Immature natural killer cell (primary cell): ENCODE measurements at regions not wholly inside any gene's neighbourhood (a gene's known extent, or its start where the extent isn't known, plus 50 kb on each side); places are given as distances from the start of the nearest gene placed in this dataset.

Source experiments
- DNase-seq, 3 donors: peaks; one replicate each; pipeline ENCODE4 v3.0.0; 2022; ENCODE audit warnings: mixed read lengths in 1 of 3
- H3K27ac Mint-ChIP-seq, 6 donors: one replicate each; pipeline ENCODE4 v1.8.0; 2020; ENCODE audit warnings: mixed read lengths in 6 of 6, mild to moderate bottlenecking in 5 of 6, inconsistent platforms in 4 of 6, moderate library complexity in 3 of 6
- H3K27me3 Mint-ChIP-seq, 3 donors: one replicate each; pipeline ENCODE4 v1.8.0; 2020 to 2021; ENCODE audit warnings: low read depth in 3 of 3, mild to moderate bottlenecking in 3 of 3, mixed read lengths in 3 of 3, moderate library complexity in 3 of 3, inconsistent platforms in 1 of 3
- H3K36me3 Mint-ChIP-seq, 3 donors: one replicate each; pipeline ENCODE4 v1.8.0; 2020; ENCODE audit warnings: mixed read lengths in 3 of 3, inconsistent platforms in 2 of 3, mild to moderate bottlenecking in 2 of 3
- H3K4me1 Mint-ChIP-seq, 2 donors: one replicate each; pipeline ENCODE4 v1.8.0; 2020; ENCODE audit warnings: inconsistent platforms in 2 of 2, mild to moderate bottlenecking in 2 of 2, mixed read lengths in 2 of 2, moderate library complexity in 1 of 2
- H3K4me3 Mint-ChIP-seq, 5 donors: one replicate each; pipeline ENCODE4 v1.8.0; 2020; ENCODE audit warnings: mild to moderate bottlenecking in 5 of 5, mixed read lengths in 5 of 5, inconsistent platforms in 3 of 5, moderate library complexity in 3 of 5
- H3K9me3 Mint-ChIP-seq, 6 donors: one replicate each; pipeline ENCODE4 v1.8.0; 2020; ENCODE audit warnings: mild to moderate bottlenecking in 6 of 6, mixed read lengths in 6 of 6, inconsistent platforms in 4 of 6, moderate library complexity in 3 of 6

- no peak overlapping the region for H3K27ac Mint-ChIP-seq
- H3K9me3 Mint-ChIP-seq = no peaks in the 10 kb centered on the region
These were observed 105.8 kb upstream of the SDK2 start for GRCh38 chr17:73749928-73750605.

GRCh38 chr17:73750975-73751374 is 106.7 kb upstream of the SDK2 start:
- Mint-ChIP-seq H3K4me3 (no peak overlapping the region), H3K36me3 (no peaks in the 10 kb centered on the region), H3K4me1 (no peaks in the 10 kb centered on the region), H3K27me3 (peaks cover 2 to 3% (median 2%) of the 10 kb centered on the region in 3 donors), H3K9me3 (no peaks in the 10 kb centered on the region), H3K27ac (no peak overlapping the region)
- DNase-seq = no peak

More at GRCh38 chr17:73749928-73750605, 105.8 kb upstream of the SDK2 start:
- Mint-ChIP-seq H3K4me1 (no peaks in the 10 kb centered on the region), H3K36me3 (no peaks in the 10 kb centered on the region), H3K27me3 (peaks cover 2 to 3% (median 2%) of the 10 kb centered on the region in 3 donors), H3K4me3 (no peak overlapping the region)
- DNase-seq = no peak

GRCh38 chr17:73753751-73754496 is 109.7 kb upstream of the SDK2 start:
- peaks cover 2 to 3% (median 2%) of the 10 kb centered on the region in 3 donors for H3K27me3 Mint-ChIP-seq
- H3K9me3 Mint-ChIP-seq = no peaks in the 10 kb centered on the region
- H3K4me3 Mint-ChIP-seq = no peak overlapping the region
- peaks cover 6 to 7% of the 10 kb centered on the region in 2 donors for H3K4me1 Mint-ChIP-seq
- peaks cover 0 to 4% (median 0%) of the 10 kb centered on the region in 3 donors for H3K36me3 Mint-ChIP-seq
- DNase-seq = no peak
- no peak overlapping the region for H3K27ac Mint-ChIP-seq

- H3K27ac Mint-ChIP-seq = no peak overlapping the region
- H3K9me3 Mint-ChIP-seq = no peaks in the 10 kb centered on the region
- DNase-seq = no peak
- H3K4me3 Mint-ChIP-seq = no peak overlapping the region
- H3K4me1 Mint-ChIP-seq = peaks cover 7% of the 10 kb centered on the region in 2 donors
- H3K27me3 Mint-ChIP-seq = peaks cover 2 to 3% (median 2%) of the 10 kb centered on the region in 3 donors
- peaks cover 0 to 4% (median 0%) of the 10 kb centered on the region in 3 donors for H3K36me3 Mint-ChIP-seq
These were observed 110.7 kb upstream of the SDK2 start for GRCh38 chr17:73754886-73755400.

- no peak for DNase-seq
- Mint-ChIP-seq H3K27me3 (peaks cover 0 to 3% (median 2%) of the 10 kb centered on the region in 3 donors), H3K9me3 (no peaks in the 10 kb centered on the region), H3K4me3 (no peak overlapping the region), H3K36me3 (peaks cover 0 to 4% (median 0%) of the 10 kb centered on the region in 3 donors), H3K4me1 (peaks cover 7 to 19% of the 10 kb centered on the region in 2 donors), H3K27ac (peak overlapping the region in 2 of 6 donors; percentile 46 to 78)
These were observed 113.2 kb upstream of the SDK2 start for GRCh38 chr17:73757420-73757819.

- peaks cover 0 to 2% (median under 1%) of the 10 kb centered on the region in 3 donors for H3K27me3 Mint-ChIP-seq
- no peaks in the 10 kb centered on the region for H3K9me3 Mint-ChIP-seq
- DNase-seq = no peak
- H3K27ac Mint-ChIP-seq = peak overlapping the region; percentile 75 to 86 (median 81)
- peaks cover 7 to 19% of the 10 kb centered on the region in 2 donors for H3K4me1 Mint-ChIP-seq
- H3K36me3 Mint-ChIP-seq = peaks cover 0 to 4% (median 0%) of the 10 kb centered on the region in 3 donors
- H3K4me3 Mint-ChIP-seq = no peak overlapping the region
These were observed 114.0 kb upstream of the SDK2 start for GRCh38 chr17:73758245-73758644.

- Mint-ChIP-seq H3K27ac (no peak overlapping the region), H3K9me3 (no peaks in the 10 kb centered on the region), H3K27me3 (peaks cover 0 to 2% (median 0%) of the 10 kb centered on the region in 3 donors), H3K36me3 (peaks cover 0 to 4% (median 0%) of the 10 kb centered on the region in 3 donors), H3K4me1 (peaks cover 7 to 19% of the 10 kb centered on the region in 2 donors), H3K4me3 (no peak overlapping the region)
- no peak for DNase-seq
These were observed 115.1 kb upstream of the SDK2 start for GRCh38 chr17:73759324-73759723.

- Mint-ChIP-seq H3K27ac (peak overlapping the region in 1 of 6 donors; percentile 50), H3K4me3 (no peak overlapping the region)
These were observed 115.6 kb upstream of the SDK2 start for GRCh38 chr17:73759734-73760438.

GRCh38 chr17:73760439-73760758 is 116.2 kb upstream of the SDK2 start:
- H3K36me3 Mint-ChIP-seq = peaks cover 0 to 4% (median 0%) of the 10 kb centered on the region in 3 donors
- no peak overlapping the region for H3K4me3 Mint-ChIP-seq
- DNase-seq = no peak
- H3K4me1 Mint-ChIP-seq = peaks cover 7 to 19% of the 10 kb centered on the region in 2 donors
- H3K27me3 Mint-ChIP-seq = no peaks in the 10 kb centered on the region
- H3K27ac Mint-ChIP-seq = peak overlapping the region in 1 of 6 donors; percentile 6
- no peaks in the 10 kb centered on the region for H3K9me3 Mint-ChIP-seq

More at GRCh38 chr17:73759734-73760438, 115.6 kb upstream of the SDK2 start:
- no peaks in the 10 kb centered on the region for H3K27me3 Mint-ChIP-seq
- DNase-seq = no peak
- H3K9me3 Mint-ChIP-seq = no peaks in the 10 kb centered on the region
- peaks cover 7 to 19% of the 10 kb centered on the region in 2 donors for H3K4me1 Mint-ChIP-seq
- peaks cover 0 to 4% (median 0%) of the 10 kb centered on the region in 3 donors for H3K36me3 Mint-ChIP-seq

- H3K36me3 Mint-ChIP-seq = no peaks in the 10 kb centered on the region
These were observed 121.7 kb upstream of the SDK2 start for GRCh38 chr17:73765824-73766563.

GRCh38 chr17:73767696-73768095 is 123.5 kb upstream of the SDK2 start:
- no peak overlapping the region for H3K27ac Mint-ChIP-seq
- no peak overlapping the region for H3K4me3 Mint-ChIP-seq
- no peak for DNase-seq
- no peaks in the 10 kb centered on the region for H3K36me3 Mint-ChIP-seq
- H3K4me1 Mint-ChIP-seq = no peaks in the 10 kb centered on the region
- no peaks in the 10 kb centered on the region for H3K9me3 Mint-ChIP-seq
- peaks cover 0 to 2% (median 0%) of the 10 kb centered on the region in 3 donors for H3K27me3 Mint-ChIP-seq

More at GRCh38 chr17:73765824-73766563, 121.7 kb upstream of the SDK2 start:
- no peaks in the 10 kb centered on the region for H3K9me3 Mint-ChIP-seq
- no peaks in the 10 kb centered on the region for H3K27me3 Mint-ChIP-seq
- H3K27ac Mint-ChIP-seq = no peak overlapping the region
- no peak for DNase-seq
- no peak overlapping the region for H3K4me3 Mint-ChIP-seq
- H3K4me1 Mint-ChIP-seq = peaks cover 0 to 8% of the 10 kb centered on the region in 2 donors

- Mint-ChIP-seq H3K4me3 (no peak overlapping the region), H3K36me3 (no peaks in the 10 kb centered on the region), H3K27ac (no peak overlapping the region)
These were observed 124.4 kb upstream of the SDK2 start for GRCh38 chr17:73768691-73769090.

GRCh38 chr17:73769479-73769878 is 125.2 kb upstream of the SDK2 start:
- Mint-ChIP-seq H3K27ac (no peak overlapping the region), H3K4me3 (no peak overlapping the region), H3K4me1 (peaks cover 0 to 3% of the 10 kb centered on the region in 2 donors), H3K36me3 (no peaks in the 10 kb centered on the region), H3K27me3 (peaks cover 0 to 8% (median 0%) of the 10 kb centered on the region in 3 donors), H3K9me3 (no peaks in the 10 kb centered on the region)
- DNase-seq = no peak

More at GRCh38 chr17:73768691-73769090, 124.4 kb upstream of the SDK2 start:
- no peak for DNase-seq
- peaks cover 0 to under 1% of the 10 kb centered on the region in 2 donors for H3K4me1 Mint-ChIP-seq
- no peaks in the 10 kb centered on the region for H3K9me3 Mint-ChIP-seq
- peaks cover 0 to 8% (median 0%) of the 10 kb centered on the region in 3 donors for H3K27me3 Mint-ChIP-seq
